ENCODE measurements at regions not wholly inside any gene's neighbourhood (a gene's known extent, or its start where the extent isn't known, plus 50 kb on each side); places are given as distances from the start of the nearest gene placed in this dataset.

DNA sequence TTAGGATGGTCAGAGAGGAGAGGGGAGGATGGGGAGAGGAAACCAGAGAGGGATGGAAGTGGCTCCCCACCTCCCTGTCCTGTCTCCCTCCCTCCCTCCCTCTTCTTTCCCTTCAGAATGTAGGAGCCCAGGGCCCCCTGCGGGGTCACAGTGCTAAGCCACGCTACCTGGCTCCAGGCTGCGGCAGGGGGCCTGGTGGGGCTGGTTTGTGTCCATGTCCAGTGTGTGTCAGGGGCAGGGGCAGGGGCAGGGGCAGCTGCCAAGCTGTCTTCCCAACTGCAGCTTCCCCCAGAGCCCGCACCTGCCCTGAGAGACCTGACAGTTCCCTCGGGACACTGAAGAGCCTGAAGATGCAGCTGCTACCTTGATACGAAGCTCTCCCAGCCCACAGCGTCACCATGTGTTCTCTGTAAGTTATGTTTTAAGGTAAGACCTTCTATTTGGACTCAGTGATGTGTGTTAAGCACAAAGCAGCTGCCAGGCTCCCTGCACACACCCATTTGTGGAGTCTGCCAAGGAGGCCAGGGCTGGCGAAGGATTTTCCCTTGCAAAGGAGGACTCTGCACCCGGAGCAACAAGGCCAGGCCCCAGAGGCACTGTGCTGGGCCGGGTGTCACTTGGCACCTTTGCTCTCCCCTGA is 121.8 kb upstream of the SMAD3 start:
- no peaks in the 10 kb centered on the region for H3K79me2 ChIP-seq (ENCODE audit: control insufficient read depth, insufficient read depth, low read length)
- no TSS peak for BruUV-seq (replicated peaks)
- H3K27me3 ChIP-seq (replicated peaks in 1 of 2; ENCODE audit: control insufficient read depth in 2 of 2, insufficient read depth in 2 of 2, low read length in 1 of 2): no peaks in the 10 kb centered on the region; a peak in 1 of 4 replicates
- H3K4me1 ChIP-seq (ENCODE audit: control insufficient read depth, insufficient read depth, low read length): peaks cover 14% of the 10 kb centered on the region
- SMC1A ChIA-PET (ENCODE audit: uncharacterized antibody, unreplicated experiment): interaction anchor here (0.8 to 2.2 kb wide), 3 partner anchors 361 to 490 kb away, joined by 3 to 12 read pairs (median 3); no protein-coding TSS in a partner anchor
- TF ChIP-seq CHD4 (IDR thresholded peaks at IDR 0.05) (no peak), MYB (IDR thresholded peaks at IDR 0.05; ENCODE audit: borderline replicate concordance, low read depth, low read length) (no peak), MEF2B (IDR thresholded peaks at IDR 0.05; ENCODE audit: partially characterized antibody, poor library complexity, severe bottlenecking) (peak; percentile 44), RAD21 (IDR thresholded peaks at IDR 0.05; ENCODE audit: insufficient read depth, low read depth, low read length) (peak; percentile 18; the same call in 1 of the 2 replicates)
- TF ChIP-seq, protein P1, sequence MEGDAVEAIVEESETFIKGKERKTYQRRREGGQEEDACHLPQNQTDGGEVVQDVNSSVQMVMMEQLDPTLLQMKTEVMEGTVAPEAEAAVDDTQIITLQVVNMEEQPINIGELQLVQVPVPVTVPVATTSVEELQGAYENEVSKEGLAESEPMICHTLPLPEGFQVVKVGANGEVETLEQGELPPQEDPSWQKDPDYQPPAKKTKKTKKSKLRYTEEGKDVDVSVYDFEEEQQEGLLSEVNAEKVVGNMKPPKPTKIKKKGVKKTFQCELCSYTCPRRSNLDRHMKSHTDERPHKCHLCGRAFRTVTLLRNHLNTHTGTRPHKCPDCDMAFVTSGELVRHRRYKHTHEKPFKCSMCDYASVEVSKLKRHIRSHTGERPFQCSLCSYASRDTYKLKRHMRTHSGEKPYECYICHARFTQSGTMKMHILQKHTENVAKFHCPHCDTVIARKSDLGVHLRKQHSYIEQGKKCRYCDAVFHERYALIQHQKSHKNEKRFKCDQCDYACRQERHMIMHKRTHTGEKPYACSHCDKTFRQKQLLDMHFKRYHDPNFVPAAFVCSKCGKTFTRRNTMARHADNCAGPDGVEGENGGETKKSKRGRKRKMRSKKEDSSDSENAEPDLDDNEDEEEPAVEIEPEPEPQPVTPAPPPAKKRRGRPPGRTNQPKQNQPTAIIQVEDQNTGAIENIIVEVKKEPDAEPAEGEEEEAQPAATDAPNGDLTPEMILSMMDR (IDR thresholded peaks at IDR 0.05 in 2 of 3, conservative IDR thresholded peaks at IDR 0.05 in 1 of 3; ENCODE audit: control insufficient read depth in 2 of 3, extremely low read depth in 1 of 3, insufficient read depth in 1 of 3, low read depth in 3 of 3, low read length in 3 of 3): peak; percentile 12 to 24 (median 17); a peak in 2 of 6 replicates
- RAD21 ChIA-PET (ENCODE audit: unreplicated experiment): interaction anchor here (0.9 to 1.2 kb wide), 3 partner anchors 52 to 361 kb away, joined by 3 read pairs; no protein-coding TSS in a partner anchor
- no peak overlapping the region for H3K27ac ChIP-seq (ENCODE audit: control insufficient read depth, insufficient read depth)
- intact Hi-C loops (cut with micrococcal nuclease; ENCODE audit: unreplicated experiment): loop anchor here (2.0 kb wide), 1 partner anchor 41 kb away; no protein-coding TSS in a partner anchor
- no peak overlapping the region for H3K9ac ChIP-seq (ENCODE audit: control insufficient read depth, insufficient read depth, low read length)
- CTCF ChIA-PET: interaction anchor here (0.6 to 8.5 kb wide), 7 partner anchors 38 to 557 kb away, joined by 3 to 108 read pairs (median 3); no protein-coding TSS in a partner anchor
- H2AFZ ChIP-seq (ENCODE audit: control insufficient read depth, low read depth, low read length): no peak overlapping the region
- no peaks in the 10 kb centered on the region; the same call in 2 of the 3 replicates for H3K9me3 ChIP-seq (replicated peaks; ENCODE audit: control insufficient read depth, insufficient read depth, low read length)
- no peak overlapping the region for H3K4me2 ChIP-seq (ENCODE audit: control insufficient read depth, insufficient read depth)
- ATAC-seq (peak; percentile 40), DNase-seq (ENCODE audit: low read depth, low spot score) (no peak), FAIRE-seq (no peak)
- 39% methylated on average over 7 of the region's 10 CpGs for WGBS (ENCODE audit: insufficient coverage, insufficient replicate concordance, low lambda C conversion rate, missing lambda C conversion rate)
- POLR2A ChIA-PET: interaction anchor here (0.9 to 1.5 kb wide), 2 partner anchors 12 to 261 kb away, joined by 3 read pairs; no protein-coding TSS in a partner anchor
- no peaks in the 10 kb centered on the region for H4K20me1 ChIP-seq (ENCODE audit: control insufficient read depth, insufficient read depth)
- H3K36me3 ChIP-seq (ENCODE audit: control insufficient read depth in 2 of 2, insufficient read depth in 2 of 2, low read length in 1 of 2): no peaks in the 10 kb centered on the region
- no peak overlapping the region for H3K4me3 ChIP-seq
- in situ Hi-C loops (cut with MboI): loop anchor here (5.0 kb wide), 1 partner anchor 489 kb away; no protein-coding TSS in a partner anchor
